Neural cell (in vitro differentiated cells): ENCODE measurements at regions not wholly inside any gene's neighbourhood (a gene's known extent, or its start where the extent isn't known, plus 50 kb on each side); places are given as distances from the start of the nearest gene placed in this dataset.

Experiments used
- H2AFZ ChIP-seq: fragments of 200-600, 300-800 bp; sonication (generic), shearing (Covaris generic); 2 replicates; pipeline ENCODE4 v1.6.0; 2014; ENCODE audit warnings: low read depth, mild to moderate bottlenecking, antibody characterized with exemption, low read length, moderate library complexity
- H3F3A ChIP-seq: fragments of 200-600 bp; shearing (Covaris generic); 2 replicates; pipeline ENCODE4 v1.6.1; 2016; ENCODE audit warnings: mild to moderate bottlenecking, moderate library complexity, mixed read lengths, antibody characterized with exemption, low read length; ENCODE audit not compliant: insufficient read depth, poor library complexity, severe bottlenecking
- H3K27ac ChIP-seq: fragments of 200-600, 300-800 bp; sonication (generic), shearing (Covaris generic); 2 replicates; pipeline ENCODE4 v1.5.1; 2014; ENCODE audit warnings: mild to moderate bottlenecking, low read length, moderate library complexity
- H3K27me3 ChIP-seq: fragments of 300-800, 200-600 bp; sonication (generic), shearing (Covaris generic); 2 replicates; pipeline ENCODE4 v1.6.0; 2014; ENCODE audit warnings: mild to moderate bottlenecking, low read depth, low read length, moderate library complexity; ENCODE audit not compliant: insufficient read depth
- H3K36me3 ChIP-seq: fragments of 300-800, 200-600 bp; sonication (generic), shearing (Covaris generic); 2 replicates; pipeline ENCODE4 v1.5.1; 2014; ENCODE audit warnings: mild to moderate bottlenecking, antibody characterized with exemption, low read length, moderate library complexity; ENCODE audit not compliant: insufficient read depth
- H3K4me2 ChIP-seq: fragments of 300-800, 200-600 bp; sonication (generic), shearing (Covaris generic); 2 replicates; pipeline ENCODE4 v1.6.0; 2014; ENCODE audit warnings: mild to moderate bottlenecking, low read length
- H3K4me3 ChIP-seq: fragments of 300-800, 200-600 bp; sonication (generic), shearing (Covaris generic); 2 replicates; pipeline ENCODE4 v1.5.1; 2014; ENCODE audit warnings: mild to moderate bottlenecking, low read length, moderate library complexity
- H3K79me2 ChIP-seq: fragments of 200-600 bp; shearing (Covaris generic); replicated peaks from 2 replicates; pipeline ENCODE4 v1.6.0; 2014; ENCODE audit warnings: mild to moderate bottlenecking, low read length, moderate library complexity; ENCODE audit not compliant: insufficient read depth
- H3K9ac ChIP-seq: fragments of 300-800, 200-600 bp; sonication (generic), shearing (Covaris generic); 2 replicates; pipeline ENCODE4 v1.6.1; 2016; ENCODE audit warnings: mild to moderate bottlenecking, low read length, mixed read lengths
- H3K9me2 ChIP-seq: fragments of 200-600 bp; shearing (Covaris generic); 2 replicates; pipeline ENCODE4 v1.6.1; 2016; ENCODE audit warnings: mild to moderate bottlenecking, low read length, mixed read lengths; ENCODE audit not compliant: insufficient read depth
- H3K9me3 ChIP-seq: fragments of 200-600, 300-800 bp; sonication (generic), shearing (Covaris generic); 2 replicates; pipeline ENCODE4 v1.6.1; 2016; ENCODE audit warnings: mild to moderate bottlenecking, mixed run types, low read length, moderate library complexity, mixed read lengths
- H4K20me1 ChIP-seq: fragments of 200-600 bp; shearing (Covaris generic); 2 replicates; pipeline ENCODE4 v1.6.1; 2016; ENCODE audit warnings: mild to moderate bottlenecking, mixed run types; ENCODE audit not compliant: insufficient read depth
- CTCF ChIP-seq: fragments of 450-650 bp; IDR thresholded peaks from 2 replicates; pipeline ENCODE4 v1.5.1; 2014; ENCODE audit warnings: antibody characterized with exemption, mild to moderate bottlenecking, moderate library complexity; ENCODE audit not compliant: poor library complexity, severe bottlenecking
- EP300 ChIP-seq: fragments of 450-650 bp; conservative IDR thresholded peaks from 2 replicates; pipeline ENCODE4 v1.6.1; 2014; ENCODE audit warnings: antibody characterized with exemption, mild to moderate bottlenecking, moderate library complexity; ENCODE audit not compliant: poor library complexity, severe bottlenecking
- EZH2 ChIP-seq: fragments of 200-600, 300-800 bp; shearing (Covaris generic), sonication (generic); IDR thresholded peaks from 2 replicates; pipeline ENCODE4 v1.6.1; 2014; ENCODE audit warnings: antibody characterized with exemption, low read length, borderline replicate concordance, mild to moderate bottlenecking; ENCODE audit not compliant: insufficient read depth, poor library complexity, severe bottlenecking
- MXI1 ChIP-seq: fragments of 450-650 bp; conservative IDR thresholded peaks from 2 replicates; pipeline ENCODE4 v1.6.1; 2014; ENCODE audit warnings: antibody characterized with exemption, mild to moderate bottlenecking; ENCODE audit not compliant: poor library complexity, severe bottlenecking
- POLR2AphosphoS5 ChIP-seq: IDR thresholded peaks from 2 replicates; pipeline ENCODE4 v1.6.1; 2012
- RAD21 ChIP-seq: fragments of 450-650 bp; conservative IDR thresholded peaks from 2 replicates; pipeline ENCODE4 v1.6.1; 2014; ENCODE audit warnings: antibody characterized with exemption, mild to moderate bottlenecking, moderate library complexity
- REST ChIP-seq: IDR thresholded peaks from 2 replicates; pipeline ENCODE4 v1.6.1; 2012; ENCODE audit warnings: borderline replicate concordance
- SMC3 ChIP-seq: fragments of 450-650 bp; conservative IDR thresholded peaks from 2 replicates; pipeline ENCODE4 v1.6.1; 2014; ENCODE audit warnings: antibody characterized with exemption, mild to moderate bottlenecking, moderate library complexity; ENCODE audit not compliant: poor library complexity
- TAF1 ChIP-seq: IDR thresholded peaks from 2 replicates; pipeline ENCODE4 v1.6.1; 2012; ENCODE audit warnings: low read depth

GRCh38 chr20:55200317-55200716 is 724.9 kb downstream of the DOK5 start:
- Histone ChIP-seq H3K9me3 (no peaks in the 10 kb centered on the region), H3F3A (no peaks in the 10 kb centered on the region), H3K27me3 (no peaks in the 10 kb centered on the region), H4K20me1 (no peaks in the 10 kb centered on the region), H3K36me3 (no peaks in the 10 kb centered on the region), H2AFZ (no peak overlapping the region), H3K4me3 (no peak overlapping the region), H3K4me2 (no peak overlapping the region), H3K27ac (no peak overlapping the region), H3K9ac (no peak overlapping the region), H3K79me2 (no peaks in the 10 kb centered on the region), H3K9me2 (no peaks in the 10 kb centered on the region)
- TF ChIP-seq REST (no peak), EP300 (no peak), MXI1 (no peak), EZH2 (no peak), POLR2AphosphoS5 (no peak), TAF1 (no peak), RAD21 (no peak)

GRCh38 chr20:55194947-55195346 is 719.6 kb downstream of the DOK5 start:
- no peaks in the 10 kb centered on the region for H3K79me2 ChIP-seq
- H3K27ac ChIP-seq, result no peak overlapping the region
- H3K9me2 ChIP-seq, result no peaks in the 10 kb centered on the region
- H3K9me3 ChIP-seq, result no peaks in the 10 kb centered on the region
- no peak for TF ChIP-seq EP300
- no peak for TF ChIP-seq SMC3
- TF ChIP-seq MXI1, result no peak
- no peak for TF ChIP-seq EZH2
- no peak for TF ChIP-seq CTCF
- TF ChIP-seq TAF1, result no peak
- no peak for TF ChIP-seq REST
- TF ChIP-seq POLR2AphosphoS5, result no peak
- TF ChIP-seq RAD21, result no peak
- no peaks in the 10 kb centered on the region for H3F3A ChIP-seq
- no peak overlapping the region for H3K4me3 ChIP-seq
- H2AFZ ChIP-seq, result no peak overlapping the region
- H3K36me3 ChIP-seq, result no peaks in the 10 kb centered on the region
- H3K4me2 ChIP-seq, result no peak overlapping the region
- no peaks in the 10 kb centered on the region for H3K27me3 ChIP-seq
- no peaks in the 10 kb centered on the region for H4K20me1 ChIP-seq
- no peak overlapping the region for H3K9ac ChIP-seq
